ENCODE measurements at regions not wholly inside any gene's neighbourhood (a gene's known extent, or its start where the extent isn't known, plus 50 kb on each side); places are given as distances from the start of the nearest gene placed in this dataset.

DNA sequence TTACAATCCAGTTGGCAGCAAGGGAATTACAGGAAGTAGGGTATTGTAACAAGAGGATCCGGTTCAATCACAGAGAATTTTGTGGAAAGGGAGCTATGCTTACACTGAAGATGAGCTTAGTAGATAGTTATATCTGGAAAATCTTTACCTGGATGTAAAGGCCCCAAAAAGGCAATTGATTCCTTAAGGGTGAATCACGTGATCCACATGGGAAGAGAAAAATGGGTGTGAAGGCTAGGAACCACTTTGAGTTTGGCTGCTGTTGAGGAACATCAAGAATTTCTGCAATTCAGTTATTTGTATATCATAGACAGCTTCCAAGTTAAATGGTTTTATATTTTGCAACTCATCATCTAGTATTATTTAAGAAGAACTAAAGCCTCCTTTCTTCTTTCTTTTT, 194.0 kb upstream of the ARHGAP24 start:
- TF ChIP-seq, protein P1, sequence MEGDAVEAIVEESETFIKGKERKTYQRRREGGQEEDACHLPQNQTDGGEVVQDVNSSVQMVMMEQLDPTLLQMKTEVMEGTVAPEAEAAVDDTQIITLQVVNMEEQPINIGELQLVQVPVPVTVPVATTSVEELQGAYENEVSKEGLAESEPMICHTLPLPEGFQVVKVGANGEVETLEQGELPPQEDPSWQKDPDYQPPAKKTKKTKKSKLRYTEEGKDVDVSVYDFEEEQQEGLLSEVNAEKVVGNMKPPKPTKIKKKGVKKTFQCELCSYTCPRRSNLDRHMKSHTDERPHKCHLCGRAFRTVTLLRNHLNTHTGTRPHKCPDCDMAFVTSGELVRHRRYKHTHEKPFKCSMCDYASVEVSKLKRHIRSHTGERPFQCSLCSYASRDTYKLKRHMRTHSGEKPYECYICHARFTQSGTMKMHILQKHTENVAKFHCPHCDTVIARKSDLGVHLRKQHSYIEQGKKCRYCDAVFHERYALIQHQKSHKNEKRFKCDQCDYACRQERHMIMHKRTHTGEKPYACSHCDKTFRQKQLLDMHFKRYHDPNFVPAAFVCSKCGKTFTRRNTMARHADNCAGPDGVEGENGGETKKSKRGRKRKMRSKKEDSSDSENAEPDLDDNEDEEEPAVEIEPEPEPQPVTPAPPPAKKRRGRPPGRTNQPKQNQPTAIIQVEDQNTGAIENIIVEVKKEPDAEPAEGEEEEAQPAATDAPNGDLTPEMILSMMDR (IDR thresholded peaks at IDR 0.05; ENCODE audit: low read length), result no peak
- TF ChIP-seq EZH2 (IDR thresholded peaks at IDR 0.05; ENCODE audit: borderline replicate concordance, low read length), result no peak
